ENCODE measurements at regions not wholly inside any gene's neighbourhood (a gene's known extent, or its start where the extent isn't known, plus 50 kb on each side); places are given as distances from the start of the nearest gene placed in this dataset.

DNA sequence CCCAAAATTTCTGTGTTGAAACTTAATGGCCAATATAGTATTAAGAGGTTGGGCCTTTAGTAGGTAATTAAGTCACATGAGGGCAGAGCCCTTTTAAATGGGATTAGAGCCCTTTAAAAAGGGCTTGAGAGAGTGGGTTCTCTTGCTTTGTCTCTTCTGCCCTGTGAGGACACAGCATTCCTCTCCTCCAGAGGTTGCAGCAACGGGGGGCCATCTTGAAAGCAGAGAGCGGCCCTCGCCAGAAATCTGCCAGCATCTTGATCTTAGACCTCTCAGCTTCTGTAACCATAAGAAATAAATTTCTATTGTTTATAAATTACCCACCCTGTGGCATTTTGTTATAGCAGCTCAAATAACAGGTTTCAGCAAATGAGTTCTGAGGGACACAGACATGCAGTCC lies 305.0 kb upstream of the LRP1B start:
- TF ChIP-seq, protein P1, sequence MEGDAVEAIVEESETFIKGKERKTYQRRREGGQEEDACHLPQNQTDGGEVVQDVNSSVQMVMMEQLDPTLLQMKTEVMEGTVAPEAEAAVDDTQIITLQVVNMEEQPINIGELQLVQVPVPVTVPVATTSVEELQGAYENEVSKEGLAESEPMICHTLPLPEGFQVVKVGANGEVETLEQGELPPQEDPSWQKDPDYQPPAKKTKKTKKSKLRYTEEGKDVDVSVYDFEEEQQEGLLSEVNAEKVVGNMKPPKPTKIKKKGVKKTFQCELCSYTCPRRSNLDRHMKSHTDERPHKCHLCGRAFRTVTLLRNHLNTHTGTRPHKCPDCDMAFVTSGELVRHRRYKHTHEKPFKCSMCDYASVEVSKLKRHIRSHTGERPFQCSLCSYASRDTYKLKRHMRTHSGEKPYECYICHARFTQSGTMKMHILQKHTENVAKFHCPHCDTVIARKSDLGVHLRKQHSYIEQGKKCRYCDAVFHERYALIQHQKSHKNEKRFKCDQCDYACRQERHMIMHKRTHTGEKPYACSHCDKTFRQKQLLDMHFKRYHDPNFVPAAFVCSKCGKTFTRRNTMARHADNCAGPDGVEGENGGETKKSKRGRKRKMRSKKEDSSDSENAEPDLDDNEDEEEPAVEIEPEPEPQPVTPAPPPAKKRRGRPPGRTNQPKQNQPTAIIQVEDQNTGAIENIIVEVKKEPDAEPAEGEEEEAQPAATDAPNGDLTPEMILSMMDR (IDR thresholded peaks at IDR 0.05; ENCODE audit: insufficient read depth, low read length): no peak
- TF ChIP-seq GABPA (IDR thresholded peaks at IDR 0.05; ENCODE audit: low read depth) (no peak), POLR2AphosphoS5 (IDR thresholded peaks at IDR 0.05; ENCODE audit: low read depth) (no peak)
- TF ChIP-seq, protein P2, sequence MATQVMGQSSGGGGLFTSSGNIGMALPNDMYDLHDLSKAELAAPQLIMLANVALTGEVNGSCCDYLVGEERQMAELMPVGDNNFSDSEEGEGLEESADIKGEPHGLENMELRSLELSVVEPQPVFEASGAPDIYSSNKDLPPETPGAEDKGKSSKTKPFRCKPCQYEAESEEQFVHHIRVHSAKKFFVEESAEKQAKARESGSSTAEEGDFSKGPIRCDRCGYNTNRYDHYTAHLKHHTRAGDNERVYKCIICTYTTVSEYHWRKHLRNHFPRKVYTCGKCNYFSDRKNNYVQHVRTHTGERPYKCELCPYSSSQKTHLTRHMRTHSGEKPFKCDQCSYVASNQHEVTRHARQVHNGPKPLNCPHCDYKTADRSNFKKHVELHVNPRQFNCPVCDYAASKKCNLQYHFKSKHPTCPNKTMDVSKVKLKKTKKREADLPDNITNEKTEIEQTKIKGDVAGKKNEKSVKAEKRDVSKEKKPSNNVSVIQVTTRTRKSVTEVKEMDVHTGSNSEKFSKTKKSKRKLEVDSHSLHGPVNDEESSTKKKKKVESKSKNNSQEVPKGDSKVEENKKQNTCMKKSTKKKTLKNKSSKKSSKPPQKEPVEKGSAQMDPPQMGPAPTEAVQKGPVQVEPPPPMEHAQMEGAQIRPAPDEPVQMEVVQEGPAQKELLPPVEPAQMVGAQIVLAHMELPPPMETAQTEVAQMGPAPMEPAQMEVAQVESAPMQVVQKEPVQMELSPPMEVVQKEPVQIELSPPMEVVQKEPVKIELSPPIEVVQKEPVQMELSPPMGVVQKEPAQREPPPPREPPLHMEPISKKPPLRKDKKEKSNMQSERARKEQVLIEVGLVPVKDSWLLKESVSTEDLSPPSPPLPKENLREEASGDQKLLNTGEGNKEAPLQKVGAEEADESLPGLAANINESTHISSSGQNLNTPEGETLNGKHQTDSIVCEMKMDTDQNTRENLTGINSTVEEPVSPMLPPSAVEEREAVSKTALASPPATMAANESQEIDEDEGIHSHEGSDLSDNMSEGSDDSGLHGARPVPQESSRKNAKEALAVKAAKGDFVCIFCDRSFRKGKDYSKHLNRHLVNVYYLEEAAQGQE (IDR thresholded peaks at IDR 0.05; ENCODE audit: insufficient replicate concordance, low read depth): no peak

Data from HL-60 (cell line).